ENCODE measurements at regions not wholly inside any gene's neighbourhood (a gene's known extent, or its start where the extent isn't known, plus 50 kb on each side); places are given as distances from the start of the nearest gene placed in this dataset.

GRCh38 chrX:9302381-9302780, 162.5 kb upstream of the TBL1X start:
- Histone ChIP-seq H3K9ac (ENCODE audit: low read length) (no peak overlapping the region), H3K36me3 (ENCODE audit: insufficient read depth, low read length) (no peaks in the 10 kb centered on the region), H3K4me2 (ENCODE audit: low read length) (no peak overlapping the region), H4K20me1 (ENCODE audit: insufficient read depth) (no peaks in the 10 kb centered on the region), H3K9me2 (ENCODE audit: insufficient read depth, low read length) (no peaks in the 10 kb centered on the region), H2AFZ (ENCODE audit: low read depth, low read length) (no peak overlapping the region), H3K27ac (ENCODE audit: low read length) (no peak overlapping the region), H3K4me3 (ENCODE audit: low read length) (no peak overlapping the region), H3F3A (ENCODE audit: insufficient read depth, low read length, poor library complexity, severe bottlenecking) (no peaks in the 10 kb centered on the region), H3K79me2 (replicated peaks; ENCODE audit: insufficient read depth, low read length) (no peaks in the 10 kb centered on the region), H3K27me3 (ENCODE audit: insufficient read depth, low read depth, low read length) (no peaks in the 10 kb centered on the region), H3K9me3 (ENCODE audit: low read length) (no peaks in the 10 kb centered on the region)
- TF ChIP-seq, protein P1, sequence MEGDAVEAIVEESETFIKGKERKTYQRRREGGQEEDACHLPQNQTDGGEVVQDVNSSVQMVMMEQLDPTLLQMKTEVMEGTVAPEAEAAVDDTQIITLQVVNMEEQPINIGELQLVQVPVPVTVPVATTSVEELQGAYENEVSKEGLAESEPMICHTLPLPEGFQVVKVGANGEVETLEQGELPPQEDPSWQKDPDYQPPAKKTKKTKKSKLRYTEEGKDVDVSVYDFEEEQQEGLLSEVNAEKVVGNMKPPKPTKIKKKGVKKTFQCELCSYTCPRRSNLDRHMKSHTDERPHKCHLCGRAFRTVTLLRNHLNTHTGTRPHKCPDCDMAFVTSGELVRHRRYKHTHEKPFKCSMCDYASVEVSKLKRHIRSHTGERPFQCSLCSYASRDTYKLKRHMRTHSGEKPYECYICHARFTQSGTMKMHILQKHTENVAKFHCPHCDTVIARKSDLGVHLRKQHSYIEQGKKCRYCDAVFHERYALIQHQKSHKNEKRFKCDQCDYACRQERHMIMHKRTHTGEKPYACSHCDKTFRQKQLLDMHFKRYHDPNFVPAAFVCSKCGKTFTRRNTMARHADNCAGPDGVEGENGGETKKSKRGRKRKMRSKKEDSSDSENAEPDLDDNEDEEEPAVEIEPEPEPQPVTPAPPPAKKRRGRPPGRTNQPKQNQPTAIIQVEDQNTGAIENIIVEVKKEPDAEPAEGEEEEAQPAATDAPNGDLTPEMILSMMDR (IDR thresholded peaks at IDR 0.05; ENCODE audit: poor library complexity, severe bottlenecking), result no peak
- TF ChIP-seq EP300 (conservative IDR thresholded peaks at IDR 0.05; ENCODE audit: poor library complexity, severe bottlenecking) (no peak), MXI1 (conservative IDR thresholded peaks at IDR 0.05; ENCODE audit: poor library complexity, severe bottlenecking) (no peak), TAF1 (IDR thresholded peaks at IDR 0.05; ENCODE audit: low read depth) (no peak), POLR2AphosphoS5 (IDR thresholded peaks at IDR 0.05) (no peak)
- TF ChIP-seq, protein P2, sequence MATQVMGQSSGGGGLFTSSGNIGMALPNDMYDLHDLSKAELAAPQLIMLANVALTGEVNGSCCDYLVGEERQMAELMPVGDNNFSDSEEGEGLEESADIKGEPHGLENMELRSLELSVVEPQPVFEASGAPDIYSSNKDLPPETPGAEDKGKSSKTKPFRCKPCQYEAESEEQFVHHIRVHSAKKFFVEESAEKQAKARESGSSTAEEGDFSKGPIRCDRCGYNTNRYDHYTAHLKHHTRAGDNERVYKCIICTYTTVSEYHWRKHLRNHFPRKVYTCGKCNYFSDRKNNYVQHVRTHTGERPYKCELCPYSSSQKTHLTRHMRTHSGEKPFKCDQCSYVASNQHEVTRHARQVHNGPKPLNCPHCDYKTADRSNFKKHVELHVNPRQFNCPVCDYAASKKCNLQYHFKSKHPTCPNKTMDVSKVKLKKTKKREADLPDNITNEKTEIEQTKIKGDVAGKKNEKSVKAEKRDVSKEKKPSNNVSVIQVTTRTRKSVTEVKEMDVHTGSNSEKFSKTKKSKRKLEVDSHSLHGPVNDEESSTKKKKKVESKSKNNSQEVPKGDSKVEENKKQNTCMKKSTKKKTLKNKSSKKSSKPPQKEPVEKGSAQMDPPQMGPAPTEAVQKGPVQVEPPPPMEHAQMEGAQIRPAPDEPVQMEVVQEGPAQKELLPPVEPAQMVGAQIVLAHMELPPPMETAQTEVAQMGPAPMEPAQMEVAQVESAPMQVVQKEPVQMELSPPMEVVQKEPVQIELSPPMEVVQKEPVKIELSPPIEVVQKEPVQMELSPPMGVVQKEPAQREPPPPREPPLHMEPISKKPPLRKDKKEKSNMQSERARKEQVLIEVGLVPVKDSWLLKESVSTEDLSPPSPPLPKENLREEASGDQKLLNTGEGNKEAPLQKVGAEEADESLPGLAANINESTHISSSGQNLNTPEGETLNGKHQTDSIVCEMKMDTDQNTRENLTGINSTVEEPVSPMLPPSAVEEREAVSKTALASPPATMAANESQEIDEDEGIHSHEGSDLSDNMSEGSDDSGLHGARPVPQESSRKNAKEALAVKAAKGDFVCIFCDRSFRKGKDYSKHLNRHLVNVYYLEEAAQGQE (IDR thresholded peaks at IDR 0.05; ENCODE audit: borderline replicate concordance), result no peak

DNA sequence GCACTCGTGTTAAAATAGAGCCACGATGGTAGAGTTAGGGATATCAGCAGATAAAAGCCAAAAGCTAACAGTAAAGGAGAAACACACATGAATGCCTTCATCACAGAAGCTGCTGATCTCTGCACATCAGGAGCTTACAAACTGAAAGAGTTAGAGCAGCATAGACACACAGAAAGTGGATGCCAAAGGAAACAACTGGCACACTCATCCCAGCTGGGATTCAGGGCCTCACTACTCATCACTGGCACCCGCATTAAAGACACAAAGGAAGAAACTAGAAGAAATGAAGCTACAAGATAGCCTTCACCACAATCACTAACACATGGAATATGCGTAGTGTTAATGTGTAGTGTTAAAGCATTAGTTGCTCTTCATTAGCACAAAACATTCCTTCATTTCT, 156.4 kb upstream of the TBL1X start:
- no peaks in the 10 kb centered on the region for H3K79me2 ChIP-seq (replicated peaks; ENCODE audit: insufficient read depth, low read length)
- H4K20me1 ChIP-seq (ENCODE audit: insufficient read depth), result no peaks in the 10 kb centered on the region
- no peak overlapping the region for H3K27ac ChIP-seq (ENCODE audit: low read length)
- no peak overlapping the region for H3K4me2 ChIP-seq (ENCODE audit: low read length)
- no peak overlapping the region for H3K4me3 ChIP-seq (ENCODE audit: low read length)
- H2AFZ ChIP-seq (ENCODE audit: low read depth, low read length), result no peak overlapping the region
- no peaks in the 10 kb centered on the region for H3K9me2 ChIP-seq (ENCODE audit: insufficient read depth, low read length)
- no peaks in the 10 kb centered on the region for H3K36me3 ChIP-seq (ENCODE audit: insufficient read depth, low read length)
- H3F3A ChIP-seq (ENCODE audit: insufficient read depth, low read length, poor library complexity, severe bottlenecking), result no peaks in the 10 kb centered on the region
- no peak for TF ChIP-seq POLR2AphosphoS5 (IDR thresholded peaks at IDR 0.05)
- no peak for TF ChIP-seq RAD21 (conservative IDR thresholded peaks at IDR 0.05)
- TF ChIP-seq SMC3 (conservative IDR thresholded peaks at IDR 0.05; ENCODE audit: poor library complexity), result no peak
- no peaks in the 10 kb centered on the region for H3K27me3 ChIP-seq (ENCODE audit: insufficient read depth, low read depth, low read length)
- H3K9ac ChIP-seq (ENCODE audit: low read length), result no peak overlapping the region
- H3K9me3 ChIP-seq (ENCODE audit: low read length), result no peaks in the 10 kb centered on the region

DNA sequence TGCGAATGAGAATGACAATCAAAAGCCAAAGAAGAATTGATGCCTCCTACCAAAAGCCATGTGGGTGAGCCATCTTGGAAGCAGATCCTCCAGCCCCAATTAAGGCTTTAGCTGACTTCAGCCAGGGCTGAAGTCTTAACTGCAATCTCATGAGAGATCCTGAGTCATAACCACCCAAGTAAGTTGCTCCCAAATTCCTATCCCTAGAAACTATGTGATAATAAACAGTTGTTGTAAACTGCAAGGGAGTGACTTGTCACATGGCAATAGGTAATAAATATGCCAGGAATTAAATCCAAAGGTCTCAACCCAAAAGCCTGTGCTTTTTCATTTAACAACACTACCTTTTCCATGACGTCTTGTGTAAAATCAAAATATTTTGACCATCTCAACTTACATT, 154.2 kb upstream of the TBL1X start:
- Histone ChIP-seq H3K27me3 (ENCODE audit: insufficient read depth, low read depth, low read length) (no peaks in the 10 kb centered on the region), H3K79me2 (replicated peaks; ENCODE audit: insufficient read depth, low read length) (no peaks in the 10 kb centered on the region), H3K9me3 (ENCODE audit: low read length) (no peaks in the 10 kb centered on the region), H3K36me3 (ENCODE audit: insufficient read depth, low read length) (no peaks in the 10 kb centered on the region), H3K9ac (ENCODE audit: low read length) (no peak overlapping the region), H3F3A (ENCODE audit: insufficient read depth, low read length, poor library complexity, severe bottlenecking) (no peaks in the 10 kb centered on the region), H3K4me2 (ENCODE audit: low read length) (no peak overlapping the region), H2AFZ (ENCODE audit: low read depth, low read length) (no peak overlapping the region), H4K20me1 (ENCODE audit: insufficient read depth) (no peaks in the 10 kb centered on the region), H3K9me2 (ENCODE audit: insufficient read depth, low read length) (no peaks in the 10 kb centered on the region), H3K27ac (ENCODE audit: low read length) (no peak overlapping the region), H3K4me3 (ENCODE audit: low read length) (no peak overlapping the region)
- no peak for TF ChIP-seq EP300 (conservative IDR thresholded peaks at IDR 0.05; ENCODE audit: poor library complexity, severe bottlenecking)
- TF ChIP-seq, protein P2 (IDR thresholded peaks at IDR 0.05; ENCODE audit: borderline replicate concordance), result no peak
- TF ChIP-seq, protein P1 (IDR thresholded peaks at IDR 0.05; ENCODE audit: poor library complexity, severe bottlenecking), result no peak
- TF ChIP-seq MXI1 (conservative IDR thresholded peaks at IDR 0.05; ENCODE audit: poor library complexity, severe bottlenecking), result no peak
- TF ChIP-seq RAD21 (conservative IDR thresholded peaks at IDR 0.05), result no peak
- TF ChIP-seq SMC3 (conservative IDR thresholded peaks at IDR 0.05; ENCODE audit: poor library complexity), result no peak
- TF ChIP-seq TAF1 (IDR thresholded peaks at IDR 0.05; ENCODE audit: low read depth), result no peak
- TF ChIP-seq POLR2AphosphoS5 (IDR thresholded peaks at IDR 0.05), result no peak
- TF ChIP-seq EZH2 (IDR thresholded peaks at IDR 0.05; ENCODE audit: borderline replicate concordance, insufficient read depth, low read length, poor library complexity, severe bottlenecking), result no peak
